GM18907 (cell line): ENCODE measurements at regions not wholly inside any gene's neighbourhood (a gene's known extent, or its start where the extent isn't known, plus 50 kb on each side); places are given as distances from the start of the nearest gene placed in this dataset.

Source experiments
- ATAC-seq: cut with Tn5 transposase; IDR thresholded peaks from one replicate; pipeline ENCODE4 v1.9.1; 2021; ENCODE audit warnings: mild to moderate bottlenecking, moderate library complexity; ENCODE audit not compliant: unreplicated experiment

GRCh38 chr12:28814246-28814645 lies 334.8 kb upstream of the FAR2 start:
- ATAC-seq, result no peak

GRCh38 chr12:28817524-28817923 lies 331.6 kb upstream of the FAR2 start:
- ATAC-seq, result no peak

GRCh38 chr12:28824193-28824846 lies 324.8 kb upstream of the FAR2 start:
- ATAC-seq, result no peak

- no peak for ATAC-seq
Measured at GRCh38 chr12:28824849-28825248, 324.2 kb upstream of the FAR2 start.

GRCh38 chr12:28826766-28827165 lies 322.3 kb upstream of the FAR2 start:
- ATAC-seq, result no peak

GRCh38 chr12:28827861-28828260 lies 321.2 kb upstream of the FAR2 start:
- no peak for ATAC-seq

GRCh38 chr12:28828318-28828717 lies 320.8 kb upstream of the FAR2 start:
- ATAC-seq, result no peak

- ATAC-seq, result no peak
Measured at GRCh38 chr12:28830491-28830890, 318.6 kb upstream of the FAR2 start.

- no peak for ATAC-seq
Measured at GRCh38 chr12:28844718-28845117, 304.4 kb upstream of the FAR2 start.

- ATAC-seq, result no peak
Measured at GRCh38 chr12:28851781-28852180, 297.3 kb upstream of the FAR2 start.

GRCh38 chr12:28855761-28856310 lies 293.2 kb upstream of the FAR2 start:
- no peak for ATAC-seq

GRCh38 chr12:28857369-28857768 lies 291.7 kb upstream of the FAR2 start:
- ATAC-seq, result no peak

GRCh38 chr12:28859551-28859950 lies 289.5 kb upstream of the FAR2 start:
- ATAC-seq, result no peak

- no peak for ATAC-seq
Measured at GRCh38 chr12:28865776-28866175, 283.3 kb upstream of the FAR2 start.

- ATAC-seq, result no peak
Measured at GRCh38 chr12:28866296-28866695, 282.8 kb upstream of the FAR2 start.

- no peak for ATAC-seq
Measured at GRCh38 chr12:28866715-28867503, 282.2 kb upstream of the FAR2 start.

- ATAC-seq, result no peak
Measured at GRCh38 chr12:28868414-28868813, 280.7 kb upstream of the FAR2 start.

- no peak for ATAC-seq
Measured at GRCh38 chr12:28869197-28869596, 279.9 kb upstream of the FAR2 start.

- ATAC-seq, result no peak
Measured at GRCh38 chr12:28870839-28871440, 278.1 kb upstream of the FAR2 start.

- ATAC-seq, result peak; percentile 73
Measured at GRCh38 chr12:28872654-28873268, 276.3 kb upstream of the FAR2 start.

GRCh38 chr12:28874758-28875157 lies 274.3 kb upstream of the FAR2 start:
- no peak for ATAC-seq
